ENCODE measurements at regions not wholly inside any gene's neighbourhood (a gene's known extent, or its start where the extent isn't known, plus 50 kb on each side); places are given as distances from the start of the nearest gene placed in this dataset.

GRCh38 chr13:61485128-61485765 is 69.6 kb upstream of the PCDH20 start:
- TF ChIP-seq CTCF (CRISPR knock-in tag; IDR thresholded peaks at IDR 0.05) (no peak), JUNB (CRISPR knock-in tag; IDR thresholded peaks at IDR 0.05; ENCODE audit: borderline replicate concordance) (no peak), ISX (CRISPR knock-in tag; conservative IDR thresholded peaks at IDR 0.05) (no peak), HIVEP1 (CRISPR knock-in tag; IDR thresholded peaks at IDR 0.05) (no peak), PHF20 (CRISPR knock-in tag; IDR thresholded peaks at IDR 0.05) (no peak), HNRNPLL (IDR thresholded peaks at IDR 0.05; ENCODE audit: low read depth, low read length, poor library complexity, severe bottlenecking) (no peak), TOE1 (CRISPR knock-in tag; IDR thresholded peaks at IDR 0.05) (no peak), ZNF274 (CRISPR knock-in tag; IDR thresholded peaks at IDR 0.05) (no peak), REST (IDR thresholded peaks at IDR 0.05; ENCODE audit: borderline replicate concordance in 1 of 2, low read depth in 1 of 2, low read length in 2 of 2) (no peak)
